ENCODE measurements at regions not wholly inside any gene's neighbourhood (a gene's known extent, or its start where the extent isn't known, plus 50 kb on each side); places are given as distances from the start of the nearest gene placed in this dataset.

DNA sequence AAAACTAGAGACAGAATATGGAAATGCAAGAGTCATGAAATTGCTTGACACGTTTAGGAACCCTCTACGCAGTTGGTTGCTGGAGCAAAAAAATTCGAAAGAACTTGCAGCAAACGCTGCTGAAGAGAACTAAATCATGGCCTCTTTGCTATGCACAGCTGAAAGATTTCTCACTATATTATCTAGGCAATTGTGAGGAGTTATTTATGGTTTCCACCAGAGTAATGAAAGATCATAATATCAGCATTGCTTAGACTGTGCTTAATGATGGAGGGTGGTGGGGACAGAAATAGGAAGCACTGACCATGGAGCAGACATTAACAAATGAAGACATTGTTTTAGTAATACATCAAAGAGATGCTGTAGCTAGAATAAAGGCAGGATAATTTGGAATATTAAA is 593.4 kb upstream of the ZNF717 start:
- TF ChIP-seq POLR2A (IDR thresholded peaks at IDR 0.05; ENCODE audit: low read depth, low read length) (no peak), TAF1 (IDR thresholded peaks at IDR 0.05; ENCODE audit: borderline replicate concordance, low read depth, low read length) (no peak), POLR2AphosphoS5 (IDR thresholded peaks at IDR 0.05; ENCODE audit: low read depth, low read length) (no peak)

Data from GM12892 (cell line).